ENCODE measurements at regions not wholly inside any gene's neighbourhood (a gene's known extent, or its start where the extent isn't known, plus 50 kb on each side); places are given as distances from the start of the nearest gene placed in this dataset.

GRCh38 chr16:59236804-59237458 lies 502.8 kb upstream of the GOT2 start:
- DNase-seq (ENCODE audit: low read depth) (no peak), FAIRE-seq (no peak)
- Histone ChIP-seq H3K4me3 (ENCODE audit: low read depth, low read length) (no peak overlapping the region), H3K36me3 (ENCODE audit: control insufficient read depth, insufficient read depth, low read length) (no peaks in the 10 kb centered on the region), H3K27me3 (ENCODE audit: control insufficient read depth, insufficient read depth, low read length) (no peaks in the 10 kb centered on the region)
- TF ChIP-seq CTCF (IDR thresholded peaks at IDR 0.05; ENCODE audit: insufficient read depth, low read length, severe bottlenecking): no peak

DNA sequence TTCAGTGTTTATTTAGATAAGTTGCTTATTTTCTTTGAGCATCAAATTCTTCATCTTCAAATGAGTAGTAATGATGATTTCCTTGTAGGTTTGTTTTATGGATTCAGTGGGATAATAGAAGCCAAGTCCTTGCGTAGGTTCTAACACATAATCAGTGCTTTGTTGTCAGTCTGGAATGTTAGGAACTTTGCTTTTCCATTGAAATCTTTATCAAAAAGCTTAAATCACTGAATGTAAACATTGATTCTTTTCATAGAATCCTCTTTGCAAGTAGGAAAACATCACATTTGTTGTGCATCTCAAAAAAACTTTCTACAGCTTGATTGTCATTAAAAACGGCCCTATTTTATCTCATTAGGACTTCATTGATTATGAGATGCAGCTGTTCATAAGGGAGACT lies 490.3 kb upstream of the GOT2 start:
- no peak for TF ChIP-seq CTCF (IDR thresholded peaks at IDR 0.05; ENCODE audit: insufficient read depth, low read length, severe bottlenecking)
- FAIRE-seq (no peak), DNase-seq (ENCODE audit: low read depth) (no peak)
- Histone ChIP-seq H3K36me3 (ENCODE audit: control insufficient read depth, insufficient read depth, low read length) (no peaks in the 10 kb centered on the region), H3K4me3 (ENCODE audit: low read depth, low read length) (no peak overlapping the region), H3K27me3 (ENCODE audit: control insufficient read depth, insufficient read depth, low read length) (no peaks in the 10 kb centered on the region)

- no peak overlapping the region for H3K4me3 ChIP-seq (ENCODE audit: low read depth, low read length)
- FAIRE-seq (no peak), DNase-seq (ENCODE audit: low read depth) (no peak)
These were observed 485.9 kb upstream of the GOT2 start for GRCh38 chr16:59220011-59220410.

GRCh38 chr16:59216291-59216690 lies 482.2 kb upstream of the GOT2 start:
- Histone ChIP-seq H3K36me3 (ENCODE audit: control insufficient read depth, insufficient read depth, low read length) (no peaks in the 10 kb centered on the region), H3K27me3 (ENCODE audit: control insufficient read depth, insufficient read depth, low read length) (no peaks in the 10 kb centered on the region), H3K4me3 (ENCODE audit: low read depth, low read length) (no peak overlapping the region)
- TF ChIP-seq CTCF (IDR thresholded peaks at IDR 0.05; ENCODE audit: insufficient read depth, low read length, severe bottlenecking): no peak
- DNase-seq (ENCODE audit: low read depth) (no peak), FAIRE-seq (no peak)

More at GRCh38 chr16:59220011-59220410, 485.9 kb upstream of the GOT2 start:
- Histone ChIP-seq H3K36me3 (ENCODE audit: control insufficient read depth, insufficient read depth, low read length) (no peaks in the 10 kb centered on the region), H3K27me3 (ENCODE audit: control insufficient read depth, insufficient read depth, low read length) (no peaks in the 10 kb centered on the region)
- no peak for TF ChIP-seq CTCF (IDR thresholded peaks at IDR 0.05; ENCODE audit: insufficient read depth, low read length, severe bottlenecking)

DNA sequence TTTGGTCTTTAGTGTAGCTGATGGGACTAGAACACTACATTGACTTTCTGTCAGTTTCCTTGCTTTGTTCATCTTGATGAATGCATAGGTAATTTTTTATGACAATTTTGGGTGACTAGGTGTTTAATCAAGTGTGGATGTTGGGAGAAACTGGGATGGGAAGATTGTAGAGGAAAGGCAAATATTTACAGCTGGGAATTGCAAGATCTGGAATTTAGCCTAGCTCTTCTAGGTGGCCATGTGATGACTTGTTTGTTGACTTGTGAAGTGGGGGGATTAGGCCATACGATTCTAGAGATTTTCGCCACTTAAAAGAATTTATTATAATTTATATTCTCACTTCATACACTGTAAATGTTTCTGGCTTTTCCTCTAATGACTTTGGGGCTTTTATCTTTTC lies 480.3 kb upstream of the GOT2 start:
- FAIRE-seq (no peak), DNase-seq (ENCODE audit: low read depth) (no peak)
- Histone ChIP-seq H3K27me3 (ENCODE audit: control insufficient read depth, insufficient read depth, low read length) (no peaks in the 10 kb centered on the region), H3K4me3 (ENCODE audit: low read depth, low read length) (no peak overlapping the region), H3K36me3 (ENCODE audit: control insufficient read depth, insufficient read depth, low read length) (no peaks in the 10 kb centered on the region)
- TF ChIP-seq CTCF (IDR thresholded peaks at IDR 0.05; ENCODE audit: insufficient read depth, low read length, severe bottlenecking): no peak

GRCh38 chr16:59213952-59214351 lies 479.8 kb upstream of the GOT2 start:
- FAIRE-seq (no peak), DNase-seq (ENCODE audit: low read depth) (no peak)
- no peaks in the 10 kb centered on the region for H3K36me3 ChIP-seq (ENCODE audit: control insufficient read depth, insufficient read depth, low read length)
- no peak overlapping the region for H3K4me3 ChIP-seq (ENCODE audit: low read depth, low read length)
- no peaks in the 10 kb centered on the region for H3K27me3 ChIP-seq (ENCODE audit: control insufficient read depth, insufficient read depth, low read length)
- TF ChIP-seq CTCF (IDR thresholded peaks at IDR 0.05; ENCODE audit: insufficient read depth, low read length, severe bottlenecking): no peak

All from bronchial epithelial cell (primary cell).